ENCODE measurements at regions not wholly inside any gene's neighbourhood (a gene's known extent, or its start where the extent isn't known, plus 50 kb on each side); places are given as distances from the start of the nearest gene placed in this dataset.

DNA sequence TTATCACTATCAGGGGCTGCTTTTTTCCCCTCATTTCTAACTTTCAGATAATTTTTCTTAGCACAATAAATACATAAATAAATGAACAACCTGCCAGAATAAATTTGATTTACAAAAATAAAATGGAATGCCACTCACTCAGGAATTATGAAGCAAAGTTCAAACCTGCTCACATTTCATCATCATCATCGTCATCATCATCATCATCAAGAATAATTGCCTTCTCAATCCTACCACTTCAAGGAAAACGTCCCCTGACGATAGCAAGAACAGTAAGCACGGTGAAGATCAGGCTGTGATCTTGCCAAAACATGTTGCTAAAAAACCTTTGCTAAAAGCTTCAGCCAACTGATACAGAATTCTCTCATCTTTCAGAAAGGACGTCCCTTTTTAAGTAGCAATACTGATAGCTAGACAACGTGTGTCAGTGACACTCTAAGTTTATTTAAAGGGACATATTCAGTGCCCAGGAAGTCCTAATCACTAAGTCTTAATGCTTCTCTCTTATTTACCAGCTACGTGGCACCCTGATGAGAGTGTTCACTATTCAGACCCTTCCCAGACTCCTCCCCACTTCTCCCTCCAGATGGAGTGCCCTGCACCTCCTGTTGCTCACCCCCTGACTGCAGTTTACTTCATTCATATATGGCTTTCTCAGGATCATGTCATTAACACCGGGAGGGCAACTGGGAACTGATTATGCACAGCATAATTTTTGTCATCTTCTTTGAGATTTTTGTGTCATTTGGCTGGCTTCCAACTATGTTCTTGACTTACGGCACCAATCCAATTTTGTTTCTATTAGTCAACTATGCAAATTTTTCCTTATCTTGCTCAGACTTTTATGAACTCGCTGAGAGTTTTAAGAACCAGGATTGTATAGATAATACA, 200.1 kb upstream of the GUCY1A2 start:
- Histone ChIP-seq H3K79me2 (ENCODE audit: insufficient read depth, low read length) (no peaks in the 10 kb centered on the region), H3K27ac (ENCODE audit: low read depth, low read length) (no peak overlapping the region), H3K36me3 (ENCODE audit: control insufficient read depth in 1 of 2, insufficient read depth in 2 of 2, low read length in 2 of 2) (no peaks in the 10 kb centered on the region), H2AFZ (ENCODE audit: low read depth, low read length, poor library complexity, severe bottlenecking) (no peak overlapping the region), H3K4me2 (ENCODE audit: low read length) (no peak overlapping the region), H3K9me3 (ENCODE audit: control insufficient read depth in 1 of 2, insufficient read depth in 1 of 2, low read depth in 1 of 2, low read length in 2 of 2) (no peaks in the 10 kb centered on the region), H4K20me1 (ENCODE audit: insufficient read depth) (no peaks in the 10 kb centered on the region), H3K4me3 (replicated peaks in 1 of 2; ENCODE audit: low read depth in 1 of 2, low read length in 2 of 2) (no peak overlapping the region), H3K9me2 (ENCODE audit: insufficient read depth) (peaks cover 5% of the 10 kb centered on the region; the same call in 1 of the 2 replicates), H3K9ac (ENCODE audit: low read length) (no peak overlapping the region), H3K4me1 (ENCODE audit: control insufficient read depth in 1 of 2, insufficient read depth in 2 of 2, low read length in 2 of 2) (no peaks in the 10 kb centered on the region), H3K27me3 (ENCODE audit: insufficient read depth, low read length) (no peaks in the 10 kb centered on the region)
- TF ChIP-seq SRF (IDR thresholded peaks at IDR 0.05; ENCODE audit: low read depth): no peak
- no peak for TF ChIP-seq CTCF (IDR thresholded peaks at IDR 0.05 in 2 of 3, conservative IDR thresholded peaks at IDR 0.05 in 1 of 3; ENCODE audit: borderline replicate concordance in 1 of 3, insufficient read depth in 1 of 3, low read depth in 2 of 3, low read length in 2 of 3)
- TF ChIP-seq TCF7L2 (IDR thresholded peaks at IDR 0.05; ENCODE audit: borderline replicate concordance, extremely low read depth, insufficient read depth, insufficient read length): no peak
- TF ChIP-seq ZFX (IDR thresholded peaks at IDR 0.05): no peak
- no peak for TF ChIP-seq SP1 (IDR thresholded peaks at IDR 0.05; ENCODE audit: low read depth)
- TF ChIP-seq CBX3 (IDR thresholded peaks at IDR 0.05; ENCODE audit: low read depth): no peak
- TF ChIP-seq, protein P1, sequence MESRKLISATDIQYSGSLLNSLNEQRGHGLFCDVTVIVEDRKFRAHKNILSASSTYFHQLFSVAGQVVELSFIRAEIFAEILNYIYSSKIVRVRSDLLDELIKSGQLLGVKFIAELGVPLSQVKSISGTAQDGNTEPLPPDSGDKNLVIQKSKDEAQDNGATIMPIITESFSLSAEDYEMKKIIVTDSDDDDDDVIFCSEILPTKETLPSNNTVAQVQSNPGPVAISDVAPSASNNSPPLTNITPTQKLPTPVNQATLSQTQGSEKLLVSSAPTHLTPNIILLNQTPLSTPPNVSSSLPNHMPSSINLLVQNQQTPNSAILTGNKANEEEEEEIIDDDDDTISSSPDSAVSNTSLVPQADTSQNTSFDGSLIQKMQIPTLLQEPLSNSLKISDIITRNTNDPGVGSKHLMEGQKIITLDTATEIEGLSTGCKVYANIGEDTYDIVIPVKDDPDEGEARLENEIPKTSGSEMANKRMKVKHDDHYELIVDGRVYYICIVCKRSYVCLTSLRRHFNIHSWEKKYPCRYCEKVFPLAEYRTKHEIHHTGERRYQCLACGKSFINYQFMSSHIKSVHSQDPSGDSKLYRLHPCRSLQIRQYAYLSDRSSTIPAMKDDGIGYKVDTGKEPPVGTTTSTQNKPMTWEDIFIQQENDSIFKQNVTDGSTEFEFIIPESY (IDR thresholded peaks at IDR 0.05; ENCODE audit: extremely low read depth, insufficient replicate concordance, low read length): no peak
- TF ChIP-seq JUND (IDR thresholded peaks at IDR 0.05): no peak
- no peak for TF ChIP-seq EZH2phosphoT487 (IDR thresholded peaks at IDR 0.05; ENCODE audit: borderline replicate concordance)
- TF ChIP-seq ZNF274 (IDR thresholded peaks at IDR 0.05; ENCODE audit: low read depth, low read length): no peak
- DNase-seq (ENCODE audit: low read depth, low spot score) (no peak), ATAC-seq (no peak)
- no TSS peak for BruUV-seq (replicated peaks)
- POLR2A ChIA-PET: no interaction called here
- intact Hi-C loops (cut with micrococcal nuclease): no loop called here
- RAD21 ChIA-PET (ENCODE audit: low non-redundant PET in 1 of 2, low total read pairs in 2 of 2, uncharacterized antibody in 2 of 2, unreplicated experiment in 2 of 2): no interaction called here
- CTCF ChIA-PET: no interaction called here
